Activated CD4-positive, alpha-beta T cell treated with anti-CD3 and anti-CD28 coated beads for 24 hours (primary cell): ENCODE measurements at regions not wholly inside any gene's neighbourhood (a gene's known extent, or its start where the extent isn't known, plus 50 kb on each side); places are given as distances from the start of the nearest gene placed in this dataset.
"Not testable (repeated sequence)": the region's sequence is repeated elsewhere in the genome, so short reads cannot be mapped to it uniquely, and the experiment has no call there.

Experiments
- DNase-seq, 2 donors: peaks; one replicate each; pipeline ENCODE4 v3.0.0-alpha.2; 2020; ENCODE audit warnings: low read depth in 2 of 2

GRCh38 chr2:16760426-16760825, 94.8 kb upstream of the CYRIA start:
- DNase-seq = no peak

- DNase-seq = peak; percentile 41 to 50
Measured at GRCh38 chr2:16756831-16757644, 91.4 kb upstream of the CYRIA start.

- no peak for DNase-seq
Measured at GRCh38 chr2:16755442-16755841, 89.8 kb upstream of the CYRIA start.

- DNase-seq = not testable (repeated sequence)
Measured at GRCh38 chr2:16753025-16753424, 87.4 kb upstream of the CYRIA start.

GRCh38 chr2:16750925-16751214, 85.2 kb upstream of the CYRIA start:
- not testable (repeated sequence) for DNase-seq

GRCh38 chr2:16750175-16750924, 84.7 kb upstream of the CYRIA start:
- no peak for DNase-seq

- DNase-seq = not testable (repeated sequence)
Measured at GRCh38 chr2:16748511-16749266, 83.1 kb upstream of the CYRIA start.

GRCh38 chr2:16747689-16748088, 82.1 kb upstream of the CYRIA start:
- no peak for DNase-seq

- DNase-seq = no peak
Measured at GRCh38 chr2:16747257-16747656, 81.6 kb upstream of the CYRIA start.

- DNase-seq = no peak
Measured at GRCh38 chr2:16746833-16747232, 81.2 kb upstream of the CYRIA start.

GRCh38 chr2:16746329-16746728, 80.7 kb upstream of the CYRIA start:
- DNase-seq = no peak

- no peak for DNase-seq
Measured at GRCh38 chr2:16745466-16745865, 79.8 kb upstream of the CYRIA start.

- DNase-seq = no peak
Measured at GRCh38 chr2:16744521-16744920, 78.9 kb upstream of the CYRIA start.

- no peak for DNase-seq
Measured at GRCh38 chr2:16742026-16742425, 76.4 kb upstream of the CYRIA start.

- no peak for DNase-seq
Measured at GRCh38 chr2:16741498-16741897, 75.9 kb upstream of the CYRIA start.

- DNase-seq = no peak
Measured at GRCh38 chr2:16739778-16740581, 74.3 kb upstream of the CYRIA start.

- DNase-seq = no peak
Measured at GRCh38 chr2:16738361-16739225, 73.0 kb upstream of the CYRIA start.

- DNase-seq = no peak
Measured at GRCh38 chr2:16737812-16738211, 72.2 kb upstream of the CYRIA start.

GRCh38 chr2:16736633-16737032, 71.0 kb upstream of the CYRIA start:
- DNase-seq = no peak

GRCh38 chr2:16729335-16729734, 63.7 kb upstream of the CYRIA start:
- DNase-seq = no peak
